ENCODE measurements at regions not wholly inside any gene's neighbourhood (a gene's known extent, or its start where the extent isn't known, plus 50 kb on each side); places are given as distances from the start of the nearest gene placed in this dataset.

DNA sequence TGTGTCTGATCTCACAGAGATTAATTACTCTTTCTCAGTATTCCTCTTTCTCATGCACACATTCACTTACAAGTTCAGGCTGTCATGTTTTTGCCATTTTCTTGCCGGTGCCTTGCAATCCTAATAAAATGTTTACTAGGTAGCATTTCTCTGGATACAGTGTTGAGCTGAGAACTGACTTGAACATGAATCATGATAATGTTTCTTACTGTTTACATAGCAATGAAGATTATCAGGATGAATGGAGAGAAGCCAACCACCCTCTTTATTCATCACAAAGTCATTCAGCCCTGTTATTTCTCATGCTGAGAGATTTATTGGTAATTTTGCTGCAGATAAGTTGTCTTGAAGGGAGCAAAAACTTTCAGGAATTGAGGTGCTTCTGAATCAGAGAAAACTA is 185.5 kb upstream of the ECI2 start:
- Histone ChIP-seq H3K27me3 (no peaks in the 10 kb centered on the region), H3K9me3 (no peaks in the 10 kb centered on the region), H3K4me1 (peaks cover 0 to 35% (median 27%) of the 10 kb centered on the region in 4 donors), H3K27ac (peak overlapping the region; percentile 3 to 57 (median 8)), H3K36me3 (no peaks in the 10 kb centered on the region), H3K4me3 (no peak overlapping the region)
- TF ChIP-seq POLR2AphosphoS5 (IDR thresholded peaks at IDR 0.05) (peak in 3 of 4 donors; percentile 26 to 45 (median 45)), POLR2A (IDR thresholded peaks at IDR 0.05) (no peak), EP300 (IDR thresholded peaks at IDR 0.05) (no peak)
- DNase-seq: no peak
- WGBS, 2 donors: 10 to 59% methylated on average over 1 of the region's 1 CpG
- intact Hi-C loops (cut with DNase I): no loop called here

- intact Hi-C loops (cut with DNase I): loop anchor here (10.0 kb wide), 1 partner anchor 615 kb away; no protein-coding TSS in a partner anchor
- no peak for DNase-seq
Observed at GRCh38 chr6:4319981-4320683, 184.8 kb upstream of the ECI2 start.

DNA sequence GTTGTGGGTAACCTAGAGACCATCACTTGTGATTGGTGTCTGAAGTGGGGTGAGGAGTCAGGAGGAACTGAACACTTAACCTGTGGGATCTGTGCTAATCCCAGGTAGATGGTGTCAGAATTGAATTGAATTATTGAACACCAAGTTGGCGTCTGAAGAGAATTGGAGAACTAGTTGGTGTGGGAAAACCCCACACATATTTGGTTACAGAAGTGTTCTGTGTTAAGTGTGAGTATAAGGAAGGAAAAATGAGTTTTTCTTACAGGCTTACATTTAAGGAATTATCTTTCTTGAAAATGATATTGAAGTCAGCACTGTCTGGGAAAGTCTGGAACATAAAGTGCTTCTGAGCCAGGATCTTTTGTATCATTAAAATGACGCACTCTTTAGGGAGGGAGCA is 182.9 kb upstream of the ECI2 start:
- H3K36me3 ChIP-seq: no peaks in the 10 kb centered on the region
- WGBS, 2 donors: 65 to 85% methylated on average over 2 of the region's 2 CpGs
- H3K4me1 ChIP-seq: peaks cover 0 to 34% (median 29%) of the 10 kb centered on the region in 4 donors
- no peak overlapping the region for H3K4me3 ChIP-seq
- intact Hi-C loops (cut with DNase I): loop anchor here (10.0 kb wide), 1 partner anchor 616 kb away; no protein-coding TSS in a partner anchor
- no peak overlapping the region for H3K27ac ChIP-seq
- no peaks in the 10 kb centered on the region for H3K27me3 ChIP-seq
- no peak for DNase-seq
- TF ChIP-seq EP300 (IDR thresholded peaks at IDR 0.05) (no peak), POLR2AphosphoS5 (IDR thresholded peaks at IDR 0.05) (no peak), POLR2A (IDR thresholded peaks at IDR 0.05) (no peak)
- TF ChIP-seq, protein P1, sequence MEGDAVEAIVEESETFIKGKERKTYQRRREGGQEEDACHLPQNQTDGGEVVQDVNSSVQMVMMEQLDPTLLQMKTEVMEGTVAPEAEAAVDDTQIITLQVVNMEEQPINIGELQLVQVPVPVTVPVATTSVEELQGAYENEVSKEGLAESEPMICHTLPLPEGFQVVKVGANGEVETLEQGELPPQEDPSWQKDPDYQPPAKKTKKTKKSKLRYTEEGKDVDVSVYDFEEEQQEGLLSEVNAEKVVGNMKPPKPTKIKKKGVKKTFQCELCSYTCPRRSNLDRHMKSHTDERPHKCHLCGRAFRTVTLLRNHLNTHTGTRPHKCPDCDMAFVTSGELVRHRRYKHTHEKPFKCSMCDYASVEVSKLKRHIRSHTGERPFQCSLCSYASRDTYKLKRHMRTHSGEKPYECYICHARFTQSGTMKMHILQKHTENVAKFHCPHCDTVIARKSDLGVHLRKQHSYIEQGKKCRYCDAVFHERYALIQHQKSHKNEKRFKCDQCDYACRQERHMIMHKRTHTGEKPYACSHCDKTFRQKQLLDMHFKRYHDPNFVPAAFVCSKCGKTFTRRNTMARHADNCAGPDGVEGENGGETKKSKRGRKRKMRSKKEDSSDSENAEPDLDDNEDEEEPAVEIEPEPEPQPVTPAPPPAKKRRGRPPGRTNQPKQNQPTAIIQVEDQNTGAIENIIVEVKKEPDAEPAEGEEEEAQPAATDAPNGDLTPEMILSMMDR (IDR thresholded peaks at IDR 0.05): no peak
- peaks cover 0 to under 1% (median 0%) of the 10 kb centered on the region in 4 donors for H3K9me3 ChIP-seq

More at GRCh38 chr6:4319981-4320683, 184.8 kb upstream of the ECI2 start:
- peak in 1 of 4 donors; percentile 8 for TF ChIP-seq POLR2AphosphoS5 (IDR thresholded peaks at IDR 0.05)
- TF ChIP-seq, protein P1 (IDR thresholded peaks at IDR 0.05): no peak
- Histone ChIP-seq H3K4me3 (no peak overlapping the region), H3K4me1 (peaks cover 0 to 35% (median 27%) of the 10 kb centered on the region in 4 donors), H3K9me3 (no peaks in the 10 kb centered on the region), H3K27ac (peak overlapping the region; percentile 3 to 57 (median 8)), H3K27me3 (no peaks in the 10 kb centered on the region), H3K36me3 (no peaks in the 10 kb centered on the region)
- WGBS, 2 donors: 6 to 36% methylated on average over 4 of the region's 4 CpGs

GRCh38 chr6:4316867-4317400 is 181.6 kb upstream of the ECI2 start:
- TF ChIP-seq, protein P1 (IDR thresholded peaks at IDR 0.05): no peak
- TF ChIP-seq POLR2AphosphoS5 (IDR thresholded peaks at IDR 0.05): peak in 3 of 4 donors; percentile 15 to 61 (median 32)
- WGBS, 2 donors: 12 to 20% methylated on average over 9 of the region's 9 CpGs
- intact Hi-C loops (cut with DNase I): loop anchor here (10.0 kb wide), 1 partner anchor 618 kb away; no protein-coding TSS in a partner anchor
- H3K4me1 ChIP-seq: peaks cover 0 to 26% (median 23%) of the 10 kb centered on the region in 4 donors
- no peaks in the 10 kb centered on the region for H3K36me3 ChIP-seq
- peaks cover 0 to 11% (median 4%) of the 10 kb centered on the region in 4 donors for H3K9me3 ChIP-seq
- H3K27me3 ChIP-seq: no peaks in the 10 kb centered on the region
- H3K27ac ChIP-seq: peak overlapping the region; percentile 40 to 69 (median 54)
- no peak for DNase-seq
- no peak overlapping the region for H3K4me3 ChIP-seq

DNA sequence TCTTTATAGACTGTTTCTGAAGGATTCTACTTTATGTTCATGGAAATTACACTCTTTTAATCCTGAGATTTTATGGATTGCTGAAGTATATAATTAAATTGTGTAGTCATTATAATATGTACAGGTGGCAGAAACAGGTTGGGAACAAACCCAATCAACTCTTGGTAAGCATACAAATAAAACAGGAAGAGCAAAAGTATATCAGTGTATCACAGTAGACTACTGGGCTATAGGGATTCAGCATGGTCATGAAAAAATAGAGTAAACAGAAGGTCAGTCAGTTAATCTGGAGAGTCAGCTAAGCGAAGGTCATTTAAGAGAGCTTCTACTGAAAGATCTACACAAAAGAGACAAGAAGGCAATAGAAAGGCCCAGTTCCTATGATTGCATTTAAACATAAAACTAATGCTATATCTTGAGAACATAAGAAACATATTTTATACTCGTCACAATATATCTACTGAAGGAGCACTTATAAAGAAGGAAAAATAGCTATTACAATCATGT is 178.9 kb upstream of the ECI2 start:
- no peak for DNase-seq
- Histone ChIP-seq H3K9me3 (peaks cover 0 to 21% (median 4%) of the 10 kb centered on the region in 4 donors), H3K4me3 (no peak overlapping the region), H3K27ac (no peak overlapping the region), H3K4me1 (peaks cover 0 to 7% (median 3%) of the 10 kb centered on the region in 4 donors), H3K36me3 (no peaks in the 10 kb centered on the region), H3K27me3 (no peaks in the 10 kb centered on the region)
- intact Hi-C loops (cut with DNase I): loop anchor here (10.0 kb wide), 1 partner anchor 621 kb away; no protein-coding TSS in a partner anchor
- WGBS, 2 donors: 39 to 49% methylated on average over 2 of the region's 2 CpGs
- TF ChIP-seq EP300 (IDR thresholded peaks at IDR 0.05): no peak
- TF ChIP-seq, protein P1 (IDR thresholded peaks at IDR 0.05): no peak
- no peak for TF ChIP-seq POLR2A (IDR thresholded peaks at IDR 0.05)
- no peak for TF ChIP-seq POLR2AphosphoS5 (IDR thresholded peaks at IDR 0.05)

All from sigmoid colon (tissue), 6 donors.